ENCODE measurements at regions not wholly inside any gene's neighbourhood (a gene's known extent, or its start where the extent isn't known, plus 50 kb on each side); places are given as distances from the start of the nearest gene placed in this dataset.

DNA sequence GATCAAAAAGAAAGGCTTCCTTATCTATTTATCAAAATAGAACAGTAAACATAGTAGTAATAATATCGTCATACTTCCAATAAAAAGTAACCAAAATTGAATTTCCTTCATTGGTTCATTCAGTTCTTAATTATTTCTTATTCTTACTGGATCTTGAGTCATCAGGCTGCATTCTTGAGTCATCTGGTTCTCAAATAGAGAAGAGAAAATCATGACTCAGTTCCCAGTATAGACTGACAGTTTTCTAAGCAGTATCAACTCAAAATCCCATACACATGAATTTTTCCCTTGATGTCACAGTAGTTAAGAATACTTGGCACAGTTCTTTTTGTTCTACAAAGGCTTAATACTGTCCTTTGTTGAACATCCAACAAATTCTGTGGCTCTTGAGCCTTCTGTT is 626.9 kb upstream of the ADGRL4 start:
- H3K4me1 ChIP-seq (ENCODE audit: control insufficient read depth in 2 of 3, insufficient read depth in 2 of 3, low read depth in 1 of 3, low read length in 3 of 3) = no peaks in the 10 kb centered on the region
- H3K27ac ChIP-seq (ENCODE audit: low read depth in 2 of 2, low read length in 2 of 2) = no peak overlapping the region
- no peak overlapping the region for H3K4me3 ChIP-seq (ENCODE audit: low read length in 3 of 3)
- no peaks in the 10 kb centered on the region for H3K27me3 ChIP-seq (ENCODE audit: control insufficient read depth, insufficient read depth, low read length)
- H3K36me3 ChIP-seq (ENCODE audit: control insufficient read depth in 2 of 3, insufficient read depth in 3 of 3, low read length in 3 of 3) = no peaks in the 10 kb centered on the region
- TF ChIP-seq CTCF (IDR thresholded peaks at IDR 0.05; ENCODE audit: borderline replicate concordance, extremely low read depth, insufficient read depth) = no peak
- H3K9me3 ChIP-seq (ENCODE audit: control insufficient read depth in 2 of 3, insufficient read depth in 1 of 3, low read length in 3 of 3) = no peaks in the 10 kb centered on the region
- FAIRE-seq (no peak), DNase-seq (no peak)
- intact Hi-C loops (cut with DNase I) = no loop called here
- no peak overlapping the region for H3K9ac ChIP-seq (ENCODE audit: low read length in 3 of 3)

GRCh38 chr1:79629414-79629813 is 622.9 kb upstream of the ADGRL4 start:
- Histone ChIP-seq H3K4me3 (ENCODE audit: low read length in 3 of 3) (no peak overlapping the region), H3K9ac (ENCODE audit: low read length in 3 of 3) (no peak overlapping the region), H3K36me3 (ENCODE audit: control insufficient read depth in 2 of 3, insufficient read depth in 3 of 3, low read length in 3 of 3) (no peaks in the 10 kb centered on the region), H3K9me3 (ENCODE audit: control insufficient read depth in 2 of 3, insufficient read depth in 1 of 3, low read length in 3 of 3) (no peaks in the 10 kb centered on the region), H3K27me3 (ENCODE audit: control insufficient read depth, insufficient read depth, low read length) (no peaks in the 10 kb centered on the region), H3K4me1 (ENCODE audit: control insufficient read depth in 2 of 3, insufficient read depth in 2 of 3, low read depth in 1 of 3, low read length in 3 of 3) (no peaks in the 10 kb centered on the region), H3K27ac (ENCODE audit: low read depth in 2 of 2, low read length in 2 of 2) (no peak overlapping the region)
- intact Hi-C loops (cut with DNase I) = no loop called here
- no peak for FAIRE-seq
- TF ChIP-seq CTCF (IDR thresholded peaks at IDR 0.05; ENCODE audit: borderline replicate concordance, extremely low read depth, insufficient read depth) = no peak
- DNase-seq = no peak

- Histone ChIP-seq H3K9ac (ENCODE audit: low read length in 3 of 3) (no peak overlapping the region), H3K9me3 (ENCODE audit: control insufficient read depth in 2 of 3, insufficient read depth in 1 of 3, low read length in 3 of 3) (no peaks in the 10 kb centered on the region), H3K27me3 (ENCODE audit: control insufficient read depth, insufficient read depth, low read length) (no peaks in the 10 kb centered on the region), H3K4me3 (ENCODE audit: low read length in 3 of 3) (no peak overlapping the region), H3K36me3 (ENCODE audit: control insufficient read depth in 2 of 3, insufficient read depth in 3 of 3, low read length in 3 of 3) (no peaks in the 10 kb centered on the region), H3K27ac (ENCODE audit: low read depth in 2 of 2, low read length in 2 of 2) (no peak overlapping the region), H3K4me1 (ENCODE audit: control insufficient read depth in 2 of 3, insufficient read depth in 2 of 3, low read depth in 1 of 3, low read length in 3 of 3) (no peaks in the 10 kb centered on the region)
- DNase-seq (no peak), FAIRE-seq (no peak)
- TF ChIP-seq CTCF (IDR thresholded peaks at IDR 0.05; ENCODE audit: borderline replicate concordance, extremely low read depth, insufficient read depth) = no peak
- intact Hi-C loops (cut with DNase I) = no loop called here
Measured at GRCh38 chr1:79617777-79618176, 611.2 kb upstream of the ADGRL4 start.

- no peaks in the 10 kb centered on the region for H3K4me1 ChIP-seq (ENCODE audit: control insufficient read depth in 2 of 3, insufficient read depth in 2 of 3, low read depth in 1 of 3, low read length in 3 of 3)
- H3K9ac ChIP-seq (ENCODE audit: low read length in 3 of 3) = no peak overlapping the region
- H3K27me3 ChIP-seq (ENCODE audit: control insufficient read depth, insufficient read depth, low read length) = no peaks in the 10 kb centered on the region
- H3K27ac ChIP-seq (ENCODE audit: low read depth in 2 of 2, low read length in 2 of 2) = no peak overlapping the region
- TF ChIP-seq CTCF (IDR thresholded peaks at IDR 0.05; ENCODE audit: borderline replicate concordance, extremely low read depth, insufficient read depth) = no peak
- H3K9me3 ChIP-seq (ENCODE audit: control insufficient read depth in 2 of 3, insufficient read depth in 1 of 3, low read length in 3 of 3) = no peaks in the 10 kb centered on the region
- intact Hi-C loops (cut with DNase I) = no loop called here
- no peak overlapping the region for H3K4me3 ChIP-seq (ENCODE audit: low read length in 3 of 3)
- no peaks in the 10 kb centered on the region for H3K36me3 ChIP-seq (ENCODE audit: control insufficient read depth in 2 of 3, insufficient read depth in 3 of 3, low read length in 3 of 3)
- FAIRE-seq (no peak), DNase-seq (no peak)
Measured at GRCh38 chr1:79614762-79615161, 608.2 kb upstream of the ADGRL4 start.

All from kidney (tissue), 13 donors.